OCI-LY3 (cell line): ENCODE measurements at regions not wholly inside any gene's neighbourhood (a gene's known extent, or its start where the extent isn't known, plus 50 kb on each side); places are given as distances from the start of the nearest gene placed in this dataset.

Source experiments
- H2AFZ ChIP-seq: fragments of 200-600, 300-600 bp; shearing (Covaris generic); 2 replicates; pipeline ENCODE4 v1.6.0; 2014; ENCODE audit warnings: antibody characterized with exemption, low read depth, low read length
- H3K27ac ChIP-seq: fragments of 200-600, 300-600 bp; sonication (generic); 2 replicates; pipeline ENCODE4 v1.5.1; 2014; ENCODE audit warnings: mild to moderate bottlenecking, low read length, moderate library complexity, mixed read lengths
- H3K27me3 ChIP-seq: fragments of 200-600, 300-600 bp; sonication (generic); 2 replicates; pipeline ENCODE4 v1.6.1; 2014; ENCODE audit warnings: low read depth, low read length, mixed read lengths
- H3K36me3 ChIP-seq: fragments of 200-600, 300-600 bp; sonication (generic); replicated peaks from 2 replicates; pipeline ENCODE3; 2014; ENCODE audit warnings: low read depth, low read length, mixed read lengths
- H3K4me1 ChIP-seq: fragments of 300-600, 200-600 bp; sonication (generic); 2 replicates; pipeline ENCODE4 v1.6.1; 2014; ENCODE audit warnings: low read length, mixed read lengths
- H3K4me2 ChIP-seq: fragments of 200-600, 300-600 bp; sonication (generic); 2 replicates; pipeline ENCODE4 v1.6.1; 2014; ENCODE audit warnings: low read length, mixed read lengths
- H3K4me3 ChIP-seq: fragments of 300-600, 200-600 bp; sonication (generic); 2 replicates; pipeline ENCODE4 v1.5.1; 2014; ENCODE audit warnings: antibody characterized with exemption, mild to moderate bottlenecking, low read length, moderate library complexity
- H3K79me2 ChIP-seq: fragments of 300-600, 200-600 bp; shearing (Covaris generic); 2 replicates; pipeline ENCODE4 v1.6.1; 2014; ENCODE audit warnings: mild to moderate bottlenecking, low read length, mixed read lengths
- H3K9ac ChIP-seq: fragments of 300-600, 200-600 bp; shearing (Covaris generic); 2 replicates; pipeline ENCODE4 v1.6.0; 2014; ENCODE audit warnings: mild to moderate bottlenecking, low read length, moderate library complexity
- H3K9me3 ChIP-seq: fragments of 200-600, 300-600 bp; shearing (Covaris generic); 2 replicates; pipeline ENCODE4 v1.6.1; 2014; ENCODE audit warnings: low read length, mixed read lengths; ENCODE audit not compliant: insufficient read depth
- H4K20me1 ChIP-seq: fragments of 200-600, 300-600 bp; sonication (generic); 2 replicates; pipeline ENCODE4 v1.6.1; 2016; ENCODE audit warnings: low read length, mixed read lengths; ENCODE audit not compliant: insufficient read depth
- CTCF ChIP-seq: fragments of 200-600, 300-600 bp; sonication (generic); IDR thresholded peaks from 2 replicates; pipeline ENCODE4 v1.5.1; 2014; ENCODE audit warnings: antibody characterized with exemption, low read length, low read depth
- EZH2phosphoT487 ChIP-seq: fragments of 200-600 bp; shearing (Covaris generic); IDR thresholded peaks from 2 replicates; pipeline ENCODE4 v1.6.1; 2018; ENCODE audit warnings: antibody characterized with exemption, mixed run types, low read depth

- H3K36me3 ChIP-seq = no peaks in the 10 kb centered on the region
- 0 out of 2 replicates have a peak, but pooled peaks cover 4% of the 10 kb centered on the region for H3K27me3 ChIP-seq
- TF ChIP-seq CTCF = no peak
- TF ChIP-seq EZH2phosphoT487 = no peak
- H4K20me1 ChIP-seq = no peaks in the 10 kb centered on the region
- H3K79me2 ChIP-seq = no peaks in the 10 kb centered on the region
- H2AFZ ChIP-seq = no peak overlapping the region
- no peak overlapping the region for H3K9ac ChIP-seq
- no peak overlapping the region for H3K4me2 ChIP-seq
- H3K9me3 ChIP-seq = no peaks in the 10 kb centered on the region
- no peak overlapping the region for H3K27ac ChIP-seq
- H3K4me1 ChIP-seq = no peaks in the 10 kb centered on the region
- H3K4me3 ChIP-seq = no peak overlapping the region
Observed at GRCh38 chr14:61939776-61940175, 177.6 kb downstream of the SNAPC1 start.

- H3K4me1 ChIP-seq = no peaks in the 10 kb centered on the region
- H3K27ac ChIP-seq = no peak overlapping the region
- H3K4me3 ChIP-seq = no peak overlapping the region
- no peaks in the 10 kb centered on the region for H3K79me2 ChIP-seq
- H4K20me1 ChIP-seq = no peaks in the 10 kb centered on the region
- TF ChIP-seq EZH2phosphoT487 (no peak), CTCF (no peak)
- H3K36me3 ChIP-seq = no peaks in the 10 kb centered on the region
- 0 out of 2 replicates have a peak, but pooled peaks cover 4% of the 10 kb centered on the region for H3K27me3 ChIP-seq
- no peak overlapping the region for H2AFZ ChIP-seq
- no peak overlapping the region for H3K4me2 ChIP-seq
- no peaks in the 10 kb centered on the region for H3K9me3 ChIP-seq
- H3K9ac ChIP-seq = no peak overlapping the region
Observed at GRCh38 chr14:61940666-61941420, 178.6 kb downstream of the SNAPC1 start.

GRCh38 chr14:61941421-61942150 is 179.4 kb downstream of the SNAPC1 start:
- TF ChIP-seq EZH2phosphoT487 = no peak
- no peak for TF ChIP-seq CTCF
- no peak overlapping the region for H3K9ac ChIP-seq
- H3K27me3 ChIP-seq = 0 out of 2 replicates have a peak, but pooled peaks cover 4% of the 10 kb centered on the region
- H2AFZ ChIP-seq = no peak overlapping the region
- H3K27ac ChIP-seq = no peak overlapping the region
- no peaks in the 10 kb centered on the region for H4K20me1 ChIP-seq
- H3K4me1 ChIP-seq = no peaks in the 10 kb centered on the region
- no peaks in the 10 kb centered on the region for H3K9me3 ChIP-seq
- H3K79me2 ChIP-seq = no peaks in the 10 kb centered on the region
- no peaks in the 10 kb centered on the region for H3K36me3 ChIP-seq
- no peak overlapping the region for H3K4me3 ChIP-seq
- no peak overlapping the region for H3K4me2 ChIP-seq

GRCh38 chr14:61948376-61948775 is 186.2 kb downstream of the SNAPC1 start:
- no peak overlapping the region for H3K4me3 ChIP-seq
- no peaks in the 10 kb centered on the region for H3K79me2 ChIP-seq
- no peak overlapping the region for H3K9ac ChIP-seq
- H3K4me2 ChIP-seq = no peak overlapping the region
- TF ChIP-seq EZH2phosphoT487 (no peak), CTCF (no peak)
- H4K20me1 ChIP-seq = no peaks in the 10 kb centered on the region
- no peaks in the 10 kb centered on the region for H3K4me1 ChIP-seq
- H3K27ac ChIP-seq = no peak overlapping the region
- H2AFZ ChIP-seq = no peak overlapping the region
- H3K27me3 ChIP-seq = no peaks in the 10 kb centered on the region
- no peaks in the 10 kb centered on the region for H3K36me3 ChIP-seq
- no peaks in the 10 kb centered on the region for H3K9me3 ChIP-seq
